ENCODE measurements at regions not wholly inside any gene's neighbourhood (a gene's known extent, or its start where the extent isn't known, plus 50 kb on each side); places are given as distances from the start of the nearest gene placed in this dataset.

- Histone ChIP-seq H3K4me1 (ENCODE audit: control insufficient read depth in 1 of 2, insufficient read depth in 2 of 2, low read length in 2 of 2) (no peaks in the 10 kb centered on the region), H3K79me2 (ENCODE audit: insufficient read depth, low read length) (no peaks in the 10 kb centered on the region), H3K9ac (ENCODE audit: low read length) (no peak overlapping the region), H3K4me2 (ENCODE audit: low read length) (no peak overlapping the region), H3K4me3 (replicated peaks in 1 of 2; ENCODE audit: low read depth in 1 of 2, low read length in 2 of 2) (no peak overlapping the region), H3K27me3 (ENCODE audit: insufficient read depth, low read length) (peaks cover 68% of the 10 kb centered on the region), H4K20me1 (ENCODE audit: insufficient read depth) (no peaks in the 10 kb centered on the region), H3K27ac (ENCODE audit: low read depth, low read length) (no peak overlapping the region), H3K36me3 (ENCODE audit: control insufficient read depth in 1 of 2, insufficient read depth in 2 of 2, low read length in 2 of 2) (no peaks in the 10 kb centered on the region), H3K9me2 (ENCODE audit: insufficient read depth) (no peaks in the 10 kb centered on the region), H2AFZ (ENCODE audit: low read depth, low read length, poor library complexity, severe bottlenecking) (no peak overlapping the region), H3K9me3 (ENCODE audit: control insufficient read depth in 1 of 2, insufficient read depth in 1 of 2, low read depth in 1 of 2, low read length in 2 of 2) (no peaks in the 10 kb centered on the region)
- no peak for TF ChIP-seq EGR1 (IDR thresholded peaks at IDR 0.05; ENCODE audit: low read depth)
- no peak for TF ChIP-seq RAD21 (IDR thresholded peaks at IDR 0.05; ENCODE audit: low read depth)
- no peak for TF ChIP-seq ATF3 (IDR thresholded peaks at IDR 0.05)
- no peak for TF ChIP-seq FOSL1 (IDR thresholded peaks at IDR 0.05; ENCODE audit: low read depth)
- TF ChIP-seq ZBTB33 (IDR thresholded peaks at IDR 0.05; ENCODE audit: extremely low read depth, insufficient replicate concordance, low read length), result no peak
- TF ChIP-seq SRF (IDR thresholded peaks at IDR 0.05; ENCODE audit: low read depth), result no peak
- TF ChIP-seq MAX (IDR thresholded peaks at IDR 0.05), result no peak
- TF ChIP-seq CEBPB (IDR thresholded peaks at IDR 0.05; ENCODE audit: low read depth), result no peak
- TF ChIP-seq POLR2AphosphoS5 (IDR thresholded peaks at IDR 0.05; ENCODE audit: low read depth, low read length), result no peak
- no peak for TF ChIP-seq CBX3 (IDR thresholded peaks at IDR 0.05; ENCODE audit: low read depth)
- no peak for TF ChIP-seq TCF7L2 (IDR thresholded peaks at IDR 0.05; ENCODE audit: borderline replicate concordance, extremely low read depth, insufficient read depth, insufficient read length)
- TF ChIP-seq POLR2A (IDR thresholded peaks at IDR 0.05; ENCODE audit: borderline replicate concordance, extremely low read depth, insufficient read depth, insufficient read length), result no peak
- TF ChIP-seq SP1 (IDR thresholded peaks at IDR 0.05; ENCODE audit: low read depth), result no peak
- POLR2A ChIA-PET, result interaction anchor here (1.2 kb wide), 1 partner anchor 14 kb away, joined by 5 read pairs; no protein-coding TSS in a partner anchor
- BruUV-seq (replicated peaks), result no TSS peak
- CTCF ChIA-PET, result no interaction called here
- DNase-seq (ENCODE audit: low read depth, low spot score), result no peak
- RAD21 ChIA-PET (ENCODE audit: low non-redundant PET in 1 of 2, low total read pairs in 2 of 2, uncharacterized antibody in 2 of 2, unreplicated experiment in 2 of 2), result no interaction called here
- ATAC-seq, result no peak
- intact Hi-C loops (cut with micrococcal nuclease), result loop anchor here (10.0 kb wide), 1 partner anchor 707 kb away; the partner anchor contains the start of gene SFMBT2
These were observed 127.3 kb upstream of the PRKCQ start for GRCh38 chr10:6707352-6707751.

Data from HCT116 (cell line).